ENCODE measurements at regions not wholly inside any gene's neighbourhood (a gene's known extent, or its start where the extent isn't known, plus 50 kb on each side); places are given as distances from the start of the nearest gene placed in this dataset.

- TF ChIP-seq, protein P1, sequence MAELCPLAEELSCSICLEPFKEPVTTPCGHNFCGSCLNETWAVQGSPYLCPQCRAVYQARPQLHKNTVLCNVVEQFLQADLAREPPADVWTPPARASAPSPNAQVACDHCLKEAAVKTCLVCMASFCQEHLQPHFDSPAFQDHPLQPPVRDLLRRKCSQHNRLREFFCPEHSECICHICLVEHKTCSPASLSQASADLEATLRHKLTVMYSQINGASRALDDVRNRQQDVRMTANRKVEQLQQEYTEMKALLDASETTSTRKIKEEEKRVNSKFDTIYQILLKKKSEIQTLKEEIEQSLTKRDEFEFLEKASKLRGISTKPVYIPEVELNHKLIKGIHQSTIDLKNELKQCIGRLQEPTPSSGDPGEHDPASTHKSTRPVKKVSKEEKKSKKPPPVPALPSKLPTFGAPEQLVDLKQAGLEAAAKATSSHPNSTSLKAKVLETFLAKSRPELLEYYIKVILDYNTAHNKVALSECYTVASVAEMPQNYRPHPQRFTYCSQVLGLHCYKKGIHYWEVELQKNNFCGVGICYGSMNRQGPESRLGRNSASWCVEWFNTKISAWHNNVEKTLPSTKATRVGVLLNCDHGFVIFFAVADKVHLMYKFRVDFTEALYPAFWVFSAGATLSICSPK (IDR thresholded peaks at IDR 0.05; ENCODE audit: borderline replicate concordance) = no peak
- TF ChIP-seq MLX (CRISPR knock-in tag; conservative IDR thresholded peaks at IDR 0.05) (no peak), ZNF143 (CRISPR knock-in tag; IDR thresholded peaks at IDR 0.05) (no peak), HBP1 (CRISPR knock-in tag; IDR thresholded peaks at IDR 0.05) (0 out of 2 replicates have a peak, but pooled peaks have one; percentile 66), ZNF184 (CRISPR knock-in tag; IDR thresholded peaks at IDR 0.05) (no peak), ZNF583 (CRISPR knock-in tag; IDR thresholded peaks at IDR 0.05) (no peak), GTF2F1 (IDR thresholded peaks at IDR 0.05; ENCODE audit: low read depth, low read length) (no peak), RBM22 (IDR thresholded peaks at IDR 0.05; ENCODE audit: low read depth, low read length, poor library complexity, severe bottlenecking) (no peak), EP400 (IDR thresholded peaks at IDR 0.05) (no peak), ZNF124 (CRISPR knock-in tag; IDR thresholded peaks at IDR 0.05) (no peak)
- TF ChIP-seq, protein P2, sequence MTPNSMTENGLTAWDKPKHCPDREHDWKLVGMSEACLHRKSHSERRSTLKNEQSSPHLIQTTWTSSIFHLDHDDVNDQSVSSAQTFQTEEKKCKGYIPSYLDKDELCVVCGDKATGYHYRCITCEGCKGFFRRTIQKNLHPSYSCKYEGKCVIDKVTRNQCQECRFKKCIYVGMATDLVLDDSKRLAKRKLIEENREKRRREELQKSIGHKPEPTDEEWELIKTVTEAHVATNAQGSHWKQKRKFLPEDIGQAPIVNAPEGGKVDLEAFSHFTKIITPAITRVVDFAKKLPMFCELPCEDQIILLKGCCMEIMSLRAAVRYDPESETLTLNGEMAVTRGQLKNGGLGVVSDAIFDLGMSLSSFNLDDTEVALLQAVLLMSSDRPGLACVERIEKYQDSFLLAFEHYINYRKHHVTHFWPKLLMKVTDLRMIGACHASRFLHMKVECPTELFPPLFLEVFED (CRISPR knock-in tag; conservative IDR thresholded peaks at IDR 0.05) = peak; percentile 74; the same call in 1 of the 2 replicates
- TF ChIP-seq, protein P3, sequence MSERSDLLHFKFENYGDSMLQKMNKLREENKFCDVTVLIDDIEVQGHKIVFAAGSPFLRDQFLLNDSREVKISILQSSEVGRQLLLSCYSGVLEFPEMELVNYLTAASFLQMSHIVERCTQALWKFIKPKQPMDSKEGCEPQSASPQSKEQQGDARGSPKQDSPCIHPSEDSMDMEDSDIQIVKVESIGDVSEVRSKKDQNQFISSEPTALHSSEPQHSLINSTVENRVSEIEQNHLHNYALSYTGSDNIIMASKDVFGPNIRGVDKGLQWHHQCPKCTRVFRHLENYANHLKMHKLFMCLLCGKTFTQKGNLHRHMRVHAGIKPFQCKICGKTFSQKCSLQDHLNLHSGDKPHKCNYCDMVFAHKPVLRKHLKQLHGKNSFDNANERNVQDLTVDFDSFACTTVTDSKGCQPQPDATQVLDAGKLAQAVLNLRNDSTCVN (CRISPR knock-in tag; IDR thresholded peaks at IDR 0.05) = 0 out of 2 replicates have a peak, but pooled peaks have one; percentile 46
- TF ChIP-seq, protein P4, sequence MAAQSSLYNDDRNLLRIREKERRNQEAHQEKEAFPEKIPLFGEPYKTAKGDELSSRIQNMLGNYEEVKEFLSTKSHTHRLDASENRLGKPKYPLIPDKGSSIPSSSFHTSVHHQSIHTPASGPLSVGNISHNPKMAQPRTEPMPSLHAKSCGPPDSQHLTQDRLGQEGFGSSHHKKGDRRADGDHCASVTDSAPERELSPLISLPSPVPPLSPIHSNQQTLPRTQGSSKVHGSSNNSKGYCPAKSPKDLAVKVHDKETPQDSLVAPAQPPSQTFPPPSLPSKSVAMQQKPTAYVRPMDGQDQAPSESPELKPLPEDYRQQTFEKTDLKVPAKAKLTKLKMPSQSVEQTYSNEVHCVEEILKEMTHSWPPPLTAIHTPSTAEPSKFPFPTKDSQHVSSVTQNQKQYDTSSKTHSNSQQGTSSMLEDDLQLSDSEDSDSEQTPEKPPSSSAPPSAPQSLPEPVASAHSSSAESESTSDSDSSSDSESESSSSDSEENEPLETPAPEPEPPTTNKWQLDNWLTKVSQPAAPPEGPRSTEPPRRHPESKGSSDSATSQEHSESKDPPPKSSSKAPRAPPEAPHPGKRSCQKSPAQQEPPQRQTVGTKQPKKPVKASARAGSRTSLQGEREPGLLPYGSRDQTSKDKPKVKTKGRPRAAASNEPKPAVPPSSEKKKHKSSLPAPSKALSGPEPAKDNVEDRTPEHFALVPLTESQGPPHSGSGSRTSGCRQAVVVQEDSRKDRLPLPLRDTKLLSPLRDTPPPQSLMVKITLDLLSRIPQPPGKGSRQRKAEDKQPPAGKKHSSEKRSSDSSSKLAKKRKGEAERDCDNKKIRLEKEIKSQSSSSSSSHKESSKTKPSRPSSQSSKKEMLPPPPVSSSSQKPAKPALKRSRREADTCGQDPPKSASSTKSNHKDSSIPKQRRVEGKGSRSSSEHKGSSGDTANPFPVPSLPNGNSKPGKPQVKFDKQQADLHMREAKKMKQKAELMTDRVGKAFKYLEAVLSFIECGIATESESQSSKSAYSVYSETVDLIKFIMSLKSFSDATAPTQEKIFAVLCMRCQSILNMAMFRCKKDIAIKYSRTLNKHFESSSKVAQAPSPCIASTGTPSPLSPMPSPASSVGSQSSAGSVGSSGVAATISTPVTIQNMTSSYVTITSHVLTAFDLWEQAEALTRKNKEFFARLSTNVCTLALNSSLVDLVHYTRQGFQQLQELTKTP (IDR thresholded peaks at IDR 0.05; ENCODE audit: low read depth in 1 of 2, partially characterized antibody in 2 of 2) = no peak
- TF ChIP-seq, protein P5, sequence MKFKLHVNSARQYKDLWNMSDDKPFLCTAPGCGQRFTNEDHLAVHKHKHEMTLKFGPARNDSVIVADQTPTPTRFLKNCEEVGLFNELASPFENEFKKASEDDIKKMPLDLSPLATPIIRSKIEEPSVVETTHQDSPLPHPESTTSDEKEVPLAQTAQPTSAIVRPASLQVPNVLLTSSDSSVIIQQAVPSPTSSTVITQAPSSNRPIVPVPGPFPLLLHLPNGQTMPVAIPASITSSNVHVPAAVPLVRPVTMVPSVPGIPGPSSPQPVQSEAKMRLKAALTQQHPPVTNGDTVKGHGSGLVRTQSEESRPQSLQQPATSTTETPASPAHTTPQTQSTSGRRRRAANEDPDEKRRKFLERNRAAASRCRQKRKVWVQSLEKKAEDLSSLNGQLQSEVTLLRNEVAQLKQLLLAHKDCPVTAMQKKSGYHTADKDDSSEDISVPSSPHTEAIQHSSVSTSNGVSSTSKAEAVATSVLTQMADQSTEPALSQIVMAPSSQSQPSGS (CRISPR knock-in tag; IDR thresholded peaks at IDR 0.05) = no peak
Observed at GRCh38 chr12:114904254-114905003, 220.5 kb upstream of the TBX3 start (continued).

All from K562 (cell line).